ENCODE measurements at regions not wholly inside any gene's neighbourhood (a gene's known extent, or its start where the extent isn't known, plus 50 kb on each side); places are given as distances from the start of the nearest gene placed in this dataset.

- TF ChIP-seq CEBPG (CRISPR knock-in tag; IDR thresholded peaks at IDR 0.05): peak; percentile 61; the same call in 1 of the 2 replicates
- TF ChIP-seq CEBPG (tag; conservative IDR thresholded peaks at IDR 0.05 in 1 of 2, IDR thresholded peaks at IDR 0.05 in 1 of 2): peak; percentile 54 to 82
- TF ChIP-seq DACH1 (IDR thresholded peaks at IDR 0.05; ENCODE audit: partially characterized antibody): no peak
- TF ChIP-seq EGR1 (conservative IDR thresholded peaks at IDR 0.05): peak; percentile 73
- TF ChIP-seq NUFIP1 (IDR thresholded peaks at IDR 0.05; ENCODE audit: partially characterized antibody): no peak
- TF ChIP-seq CHD4 (IDR thresholded peaks at IDR 0.05; ENCODE audit: insufficient read depth, insufficient replicate concordance, low read depth, low read length, poor library complexity, severe bottlenecking): no peak
- peak; percentile 60 to 87 for TF ChIP-seq RAD21 (CRISPR knock-in tag; conservative IDR thresholded peaks at IDR 0.05 in 1 of 2, IDR thresholded peaks at IDR 0.05 in 1 of 2)
- TF ChIP-seq FOXP4 (CRISPR knock-in tag; IDR thresholded peaks at IDR 0.05; ENCODE audit: borderline replicate concordance): no peak
- peak; percentile 82 for TF ChIP-seq SMARCA4 (IDR thresholded peaks at IDR 0.05)
- TF ChIP-seq SOX6 (IDR thresholded peaks at IDR 0.05): peak; percentile 56; the same call in 1 of the 2 replicates
- no peak for TF ChIP-seq TOE1 (IDR thresholded peaks at IDR 0.05; ENCODE audit: borderline replicate concordance)
- no peak for TF ChIP-seq TOE1 (CRISPR knock-in tag; IDR thresholded peaks at IDR 0.05; ENCODE audit: borderline replicate concordance, low read depth)
- TF ChIP-seq MYC (IDR thresholded peaks at IDR 0.05; ENCODE audit: low read depth, low read length): no peak
- TF ChIP-seq MYC (CRISPR knock-in tag; IDR thresholded peaks at IDR 0.05; ENCODE audit: borderline replicate concordance, low read depth): no peak
- no peak for TF ChIP-seq CREBBP (IDR thresholded peaks at IDR 0.05; ENCODE audit: low read depth, low read length)
- TF ChIP-seq NBN (IDR thresholded peaks at IDR 0.05; ENCODE audit: low read depth): 0 out of 2 replicates have a peak, but pooled peaks have one; percentile 25
- TF ChIP-seq KAT8 (IDR thresholded peaks at IDR 0.05; ENCODE audit: low read depth): no peak
- TF ChIP-seq NR2F6 (CRISPR knock-in tag; IDR thresholded peaks at IDR 0.05): no peak
- no peak for TF ChIP-seq NEUROD1 (IDR thresholded peaks at IDR 0.05; ENCODE audit: borderline replicate concordance, low read depth, low read length, partially characterized antibody)
- TF ChIP-seq XRCC4 (IDR thresholded peaks at IDR 0.05; ENCODE audit: extremely low read depth, insufficient read depth, insufficient read length): no peak
- TF ChIP-seq RBM22 (IDR thresholded peaks at IDR 0.05; ENCODE audit: low read depth, low read length, poor library complexity, severe bottlenecking): no peak
- TF ChIP-seq CREB3L1 (IDR thresholded peaks at IDR 0.05; ENCODE audit: borderline replicate concordance, low read depth): no peak
- no peak for TF ChIP-seq E2F8 (IDR thresholded peaks at IDR 0.05; ENCODE audit: low read depth, partially characterized antibody)
Measured at GRCh38 chrX:125439194-125439849, 119.7 kb downstream of the TEX13C start (continued).
